ENCODE measurements at regions not wholly inside any gene's neighbourhood (a gene's known extent, or its start where the extent isn't known, plus 50 kb on each side); places are given as distances from the start of the nearest gene placed in this dataset.

DNA sequence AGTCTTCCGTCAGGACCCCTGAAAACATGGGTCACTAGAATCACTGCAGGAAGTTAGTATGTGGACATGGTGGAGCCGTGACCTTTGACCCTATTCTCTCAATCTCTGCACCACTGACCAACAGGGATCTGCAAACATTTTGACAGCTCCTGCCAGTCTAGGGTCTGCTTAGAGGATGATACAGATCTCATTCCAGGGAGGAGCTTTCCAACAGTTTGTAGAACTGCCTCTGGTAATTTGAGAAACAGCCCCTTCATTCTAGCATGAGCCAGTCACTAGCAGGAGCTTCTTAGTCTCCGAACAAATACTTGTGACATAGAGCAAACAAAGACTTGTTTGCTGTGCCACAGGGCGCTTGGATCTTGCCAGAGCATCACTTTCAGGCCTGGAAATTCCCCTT lies 270.3 kb upstream of the CFAP20DC start:
- ATAC-seq (ENCODE audit: low FRiP score in 2 of 2) (no peak), DNase-seq (no peak)
- H3K4me3 ChIP-seq: no peak overlapping the region
- H3K4me1 ChIP-seq: peaks cover 0 to 12% (median 7%) of the 10 kb centered on the region in 4 donors
- H3K36me3 ChIP-seq: no peaks in the 10 kb centered on the region
- H3K27me3 ChIP-seq: no peaks in the 10 kb centered on the region
- WGBS, 2 donors: 71 to 74% methylated on average over 4 of the region's 4 CpGs
- H3K9me3 ChIP-seq: no peaks in the 10 kb centered on the region
- no peak overlapping the region for H3K27ac ChIP-seq
- no peak for TF ChIP-seq POLR2AphosphoS5 (IDR thresholded peaks at IDR 0.05)
- TF ChIP-seq, protein P1, sequence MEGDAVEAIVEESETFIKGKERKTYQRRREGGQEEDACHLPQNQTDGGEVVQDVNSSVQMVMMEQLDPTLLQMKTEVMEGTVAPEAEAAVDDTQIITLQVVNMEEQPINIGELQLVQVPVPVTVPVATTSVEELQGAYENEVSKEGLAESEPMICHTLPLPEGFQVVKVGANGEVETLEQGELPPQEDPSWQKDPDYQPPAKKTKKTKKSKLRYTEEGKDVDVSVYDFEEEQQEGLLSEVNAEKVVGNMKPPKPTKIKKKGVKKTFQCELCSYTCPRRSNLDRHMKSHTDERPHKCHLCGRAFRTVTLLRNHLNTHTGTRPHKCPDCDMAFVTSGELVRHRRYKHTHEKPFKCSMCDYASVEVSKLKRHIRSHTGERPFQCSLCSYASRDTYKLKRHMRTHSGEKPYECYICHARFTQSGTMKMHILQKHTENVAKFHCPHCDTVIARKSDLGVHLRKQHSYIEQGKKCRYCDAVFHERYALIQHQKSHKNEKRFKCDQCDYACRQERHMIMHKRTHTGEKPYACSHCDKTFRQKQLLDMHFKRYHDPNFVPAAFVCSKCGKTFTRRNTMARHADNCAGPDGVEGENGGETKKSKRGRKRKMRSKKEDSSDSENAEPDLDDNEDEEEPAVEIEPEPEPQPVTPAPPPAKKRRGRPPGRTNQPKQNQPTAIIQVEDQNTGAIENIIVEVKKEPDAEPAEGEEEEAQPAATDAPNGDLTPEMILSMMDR (IDR thresholded peaks at IDR 0.05): no peak
- TF ChIP-seq POLR2A (IDR thresholded peaks at IDR 0.05): no peak
- TF ChIP-seq EP300 (IDR thresholded peaks at IDR 0.05): no peak

GRCh38 chr3:59319442-59319841 lies 269.6 kb upstream of the CFAP20DC start:
- no peak for ATAC-seq (ENCODE audit: low FRiP score in 2 of 2)
- H3K36me3 ChIP-seq: no peaks in the 10 kb centered on the region
- 78 to 80% methylated on average over 4 of the region's 4 CpGs for WGBS, 2 donors
- TF ChIP-seq POLR2AphosphoS5 (IDR thresholded peaks at IDR 0.05) (no peak), POLR2A (IDR thresholded peaks at IDR 0.05) (no peak), EP300 (IDR thresholded peaks at IDR 0.05) (no peak)
- TF ChIP-seq, protein P1 (IDR thresholded peaks at IDR 0.05): no peak
- peaks cover 0 to 12% (median 7%) of the 10 kb centered on the region in 4 donors for H3K4me1 ChIP-seq
- H3K9me3 ChIP-seq: no peaks in the 10 kb centered on the region
- H3K27me3 ChIP-seq: no peaks in the 10 kb centered on the region
- DNase-seq: no peak
- H3K27ac ChIP-seq: no peak overlapping the region
- no peak overlapping the region for H3K4me3 ChIP-seq

DNA sequence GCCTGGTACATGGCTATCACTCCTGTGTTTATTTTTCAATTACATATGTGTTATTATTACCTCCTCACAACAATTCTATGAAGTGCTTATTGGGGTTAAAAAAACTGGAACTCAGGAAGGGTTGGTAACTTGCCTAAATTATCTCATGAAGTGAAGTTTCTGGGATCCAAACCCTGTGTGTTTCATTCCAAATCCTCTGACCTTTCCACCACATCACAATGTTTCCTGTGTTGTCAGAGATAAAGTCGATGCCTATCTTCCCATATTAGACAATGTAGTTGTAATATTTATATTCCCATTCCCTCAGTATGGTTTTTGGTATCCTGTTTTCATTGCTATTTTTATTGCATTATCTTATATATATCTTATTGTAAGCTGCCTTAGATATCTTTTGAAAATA lies 269.1 kb upstream of the CFAP20DC start:
- TF ChIP-seq EP300 (IDR thresholded peaks at IDR 0.05) (no peak), POLR2A (IDR thresholded peaks at IDR 0.05) (no peak), POLR2AphosphoS5 (IDR thresholded peaks at IDR 0.05) (no peak)
- TF ChIP-seq, protein P1 (IDR thresholded peaks at IDR 0.05): no peak
- 41 to 53% methylated on average over 1 of the region's 1 CpG for whole genome bisulfite sequencing, 2 donors
- no peaks in the 10 kb centered on the region for H3K27me3 ChIP-seq
- no peaks in the 10 kb centered on the region for H3K9me3 ChIP-seq
- ATAC-seq (ENCODE audit: low FRiP score in 2 of 2) (no peak), DNase-seq (no peak)
- H3K27ac ChIP-seq: no peak overlapping the region
- H3K36me3 ChIP-seq: no peaks in the 10 kb centered on the region
- no peak overlapping the region for H3K4me3 ChIP-seq
- H3K4me1 ChIP-seq: peaks cover 0 to 12% (median 7%) of the 10 kb centered on the region in 4 donors

GRCh38 chr3:59317386-59317785 lies 267.6 kb upstream of the CFAP20DC start:
- ATAC-seq (ENCODE audit: low FRiP score in 2 of 2) (no peak), DNase-seq (no peak)
- Histone ChIP-seq H3K36me3 (no peaks in the 10 kb centered on the region), H3K27ac (no peak overlapping the region), H3K4me1 (peaks cover 0 to 12% (median 7%) of the 10 kb centered on the region in 4 donors), H3K4me3 (no peak overlapping the region), H3K9me3 (no peaks in the 10 kb centered on the region), H3K27me3 (no peaks in the 10 kb centered on the region)
- TF ChIP-seq POLR2AphosphoS5 (IDR thresholded peaks at IDR 0.05) (no peak), POLR2A (IDR thresholded peaks at IDR 0.05) (no peak), EP300 (IDR thresholded peaks at IDR 0.05) (no peak)
- TF ChIP-seq, protein P1 (IDR thresholded peaks at IDR 0.05): no peak
- 94% methylated on average over 6 of the region's 6 CpGs for WGBS, 2 donors

DNA sequence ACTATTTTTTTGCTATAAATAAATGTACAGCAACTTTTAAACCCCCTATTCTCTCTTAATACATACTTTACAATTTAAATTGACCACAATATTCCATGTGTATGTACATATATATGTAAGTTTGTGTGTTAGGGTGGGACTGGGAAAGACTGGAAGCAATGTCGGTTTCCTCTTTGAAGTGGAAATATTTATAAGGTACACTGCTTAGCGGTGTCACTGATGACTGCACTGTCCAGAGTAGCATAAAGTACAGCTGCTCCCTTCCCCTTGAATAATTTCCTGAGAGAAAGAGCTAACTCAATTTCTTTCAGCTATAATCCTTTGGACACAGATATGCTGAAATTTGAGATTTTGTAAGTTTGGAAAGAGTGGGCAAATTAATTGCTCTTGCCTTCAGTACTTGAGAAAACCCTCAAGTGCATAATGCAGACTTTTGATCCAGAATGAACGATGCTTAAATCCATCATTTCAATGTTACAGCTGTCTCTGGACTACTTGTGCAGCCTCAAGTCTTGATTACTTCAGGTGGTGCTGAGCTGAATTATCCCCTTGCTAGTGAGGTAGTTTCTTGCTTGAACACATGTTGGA lies 267.0 kb upstream of the CFAP20DC start:
- Histone ChIP-seq H3K27ac (no peak overlapping the region), H3K27me3 (no peaks in the 10 kb centered on the region), H3K36me3 (no peaks in the 10 kb centered on the region), H3K4me3 (no peak overlapping the region), H3K4me1 (peaks cover 0 to 12% (median 7%) of the 10 kb centered on the region in 4 donors), H3K9me3 (no peaks in the 10 kb centered on the region)
- TF ChIP-seq EP300 (IDR thresholded peaks at IDR 0.05) (no peak), POLR2AphosphoS5 (IDR thresholded peaks at IDR 0.05) (no peak), POLR2A (IDR thresholded peaks at IDR 0.05) (no peak)
- TF ChIP-seq, protein P1 (IDR thresholded peaks at IDR 0.05): no peak
- DNase-seq: no peak
- ATAC-seq (ENCODE audit: low FRiP score in 2 of 2): no peak
- WGBS, 2 donors: 62 to 63% methylated on average over 3 of the region's 3 CpGs
